GM12878 (cell line): ENCODE measurements at regions not wholly inside any gene's neighbourhood (a gene's known extent, or its start where the extent isn't known, plus 50 kb on each side); places are given as distances from the start of the nearest gene placed in this dataset.

ENCODE experiments used
- EP300 ChIP-seq, 2 experiments: fragments of 150-350 bp in 1 of 2; IDR thresholded peaks; 2 replicates each; pipeline ENCODE4 v1.6.1; 2011 to 2012; ENCODE audit warnings: low read depth in 2 of 2, low read length in 2 of 2, borderline replicate concordance in 1 of 2, improper control_type of control experiment in 1 of 2, inconsistent platforms in 1 of 2; ENCODE audit not compliant: control insufficient read depth in 1 of 2
- EZH2 ChIP-seq: IDR thresholded peaks from 2 replicates; pipeline ENCODE4 v1.6.1; 2012; ENCODE audit warnings: low read depth, mild to moderate bottlenecking, control low read depth, inconsistent platforms, low read length, borderline replicate concordance; ENCODE audit not compliant: control insufficient read depth
- HCFC1 ChIP-seq: fragments of 150-350 bp; IDR thresholded peaks from 2 replicates; pipeline ENCODE4 v1.6.1; 2014; ENCODE audit warnings: low read length
- KDM1A ChIP-seq: fragments of 200-600 bp; sonication (generic); IDR thresholded peaks from 2 replicates; pipeline ENCODE4 v1.6.1; 2016; ENCODE audit warnings: borderline replicate concordance
- PAX8 ChIP-seq: fragments of 450-650 bp; IDR thresholded peaks from 2 replicates; pipeline ENCODE4 v1.6.1; 2017; ENCODE audit warnings: mild to moderate bottlenecking, moderate library complexity
- RCOR1 ChIP-seq: conservative IDR thresholded peaks from 2 replicates; pipeline ENCODE4 v1.6.1; 2012; ENCODE audit warnings: low read depth, low read length, improper control_type of control experiment
- STAT3 ChIP-seq: IDR thresholded peaks from 2 replicates; pipeline ENCODE4 v1.6.1; 2011; ENCODE audit warnings: low read depth, low read length, improper control_type of control experiment
- TF ChIP-seq, protein P1 (sequence below), 3 experiments: IDR thresholded peaks in 2 of 3; conservative IDR thresholded peaks in 1 of 3; 2 replicates each; pipeline ENCODE4 v1.5.1; 2011; ENCODE audit warnings: low read depth in 3 of 3, low read length in 3 of 3, mild to moderate bottlenecking in 3 of 3, control low read depth in 2 of 3, moderate library complexity in 2 of 3, inconsistent platforms in 1 of 3, mixed read lengths in 1 of 3; ENCODE audit not compliant: control insufficient read depth in 2 of 3, insufficient read depth in 1 of 3; ENCODE audit errors: extremely low read depth in 1 of 3
- TF ChIP-seq, protein P2 (sequence below): fragments of 450-650 bp; IDR thresholded peaks from 2 replicates; pipeline ENCODE4 v1.6.1; 2017; ENCODE audit warnings: antibody characterized with exemption, mild to moderate bottlenecking, moderate library complexity

DNA sequence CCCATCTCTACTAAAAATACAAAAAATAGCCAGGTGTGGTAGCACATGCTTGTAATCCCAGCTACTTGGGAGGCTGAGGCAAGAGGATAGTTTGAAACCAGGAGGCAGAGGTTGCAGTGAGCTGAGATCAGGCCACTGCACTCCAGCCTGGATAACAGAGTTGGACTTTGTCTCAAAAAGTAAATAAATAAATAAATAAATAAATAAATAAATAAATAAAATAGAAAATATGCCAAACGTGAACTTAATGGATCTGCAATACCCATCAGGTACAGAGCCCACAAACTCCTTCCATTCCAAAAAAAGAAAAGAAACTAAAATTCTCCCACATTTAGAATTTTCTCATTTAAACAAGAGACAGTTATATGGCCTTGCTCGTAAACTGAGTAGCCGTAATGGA is 702.7 kb downstream of the CDH18 start:
- TF ChIP-seq, protein P1, sequence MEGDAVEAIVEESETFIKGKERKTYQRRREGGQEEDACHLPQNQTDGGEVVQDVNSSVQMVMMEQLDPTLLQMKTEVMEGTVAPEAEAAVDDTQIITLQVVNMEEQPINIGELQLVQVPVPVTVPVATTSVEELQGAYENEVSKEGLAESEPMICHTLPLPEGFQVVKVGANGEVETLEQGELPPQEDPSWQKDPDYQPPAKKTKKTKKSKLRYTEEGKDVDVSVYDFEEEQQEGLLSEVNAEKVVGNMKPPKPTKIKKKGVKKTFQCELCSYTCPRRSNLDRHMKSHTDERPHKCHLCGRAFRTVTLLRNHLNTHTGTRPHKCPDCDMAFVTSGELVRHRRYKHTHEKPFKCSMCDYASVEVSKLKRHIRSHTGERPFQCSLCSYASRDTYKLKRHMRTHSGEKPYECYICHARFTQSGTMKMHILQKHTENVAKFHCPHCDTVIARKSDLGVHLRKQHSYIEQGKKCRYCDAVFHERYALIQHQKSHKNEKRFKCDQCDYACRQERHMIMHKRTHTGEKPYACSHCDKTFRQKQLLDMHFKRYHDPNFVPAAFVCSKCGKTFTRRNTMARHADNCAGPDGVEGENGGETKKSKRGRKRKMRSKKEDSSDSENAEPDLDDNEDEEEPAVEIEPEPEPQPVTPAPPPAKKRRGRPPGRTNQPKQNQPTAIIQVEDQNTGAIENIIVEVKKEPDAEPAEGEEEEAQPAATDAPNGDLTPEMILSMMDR (IDR thresholded peaks at IDR 0.05 in 2 of 3, conservative IDR thresholded peaks at IDR 0.05 in 1 of 3; ENCODE audit: control insufficient read depth in 2 of 3, extremely low read depth in 1 of 3, insufficient read depth in 1 of 3, low read depth in 3 of 3, low read length in 3 of 3), result no peak
- no peak for TF ChIP-seq EZH2
- TF ChIP-seq PAX8, result no peak
- no peak for TF ChIP-seq HCFC1
- no peak for TF ChIP-seq STAT3
- no peak for TF ChIP-seq KDM1A
- TF ChIP-seq, protein P2, sequence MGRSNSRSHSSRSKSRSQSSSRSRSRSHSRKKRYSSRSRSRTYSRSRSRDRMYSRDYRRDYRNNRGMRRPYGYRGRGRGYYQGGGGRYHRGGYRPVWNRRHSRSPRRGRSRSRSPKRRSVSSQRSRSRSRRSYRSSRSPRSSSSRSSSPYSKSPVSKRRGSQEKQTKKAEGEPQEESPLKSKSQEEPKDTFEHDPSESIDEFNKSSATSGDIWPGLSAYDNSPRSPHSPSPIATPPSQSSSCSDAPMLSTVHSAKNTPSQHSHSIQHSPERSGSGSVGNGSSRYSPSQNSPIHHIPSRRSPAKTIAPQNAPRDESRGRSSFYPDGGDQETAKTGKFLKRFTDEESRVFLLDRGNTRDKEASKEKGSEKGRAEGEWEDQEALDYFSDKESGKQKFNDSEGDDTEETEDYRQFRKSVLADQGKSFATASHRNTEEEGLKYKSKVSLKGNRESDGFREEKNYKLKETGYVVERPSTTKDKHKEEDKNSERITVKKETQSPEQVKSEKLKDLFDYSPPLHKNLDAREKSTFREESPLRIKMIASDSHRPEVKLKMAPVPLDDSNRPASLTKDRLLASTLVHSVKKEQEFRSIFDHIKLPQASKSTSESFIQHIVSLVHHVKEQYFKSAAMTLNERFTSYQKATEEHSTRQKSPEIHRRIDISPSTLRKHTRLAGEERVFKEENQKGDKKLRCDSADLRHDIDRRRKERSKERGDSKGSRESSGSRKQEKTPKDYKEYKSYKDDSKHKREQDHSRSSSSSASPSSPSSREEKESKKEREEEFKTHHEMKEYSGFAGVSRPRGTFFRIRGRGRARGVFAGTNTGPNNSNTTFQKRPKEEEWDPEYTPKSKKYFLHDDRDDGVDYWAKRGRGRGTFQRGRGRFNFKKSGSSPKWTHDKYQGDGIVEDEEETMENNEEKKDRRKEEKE, result no peak
- no peak for TF ChIP-seq RCOR1
- TF ChIP-seq EP300 (IDR thresholded peaks at IDR 0.05; ENCODE audit: borderline replicate concordance in 1 of 2, control insufficient read depth in 1 of 2, low read depth in 2 of 2, low read length in 2 of 2), result no peak
